RWPE2 (cell line): ENCODE measurements at regions not wholly inside any gene's neighbourhood (a gene's known extent, or its start where the extent isn't known, plus 50 kb on each side); places are given as distances from the start of the nearest gene placed in this dataset.

ENCODE experiments used
- ATAC-seq: fragments of 200-7000 bp; cut with Tn5 transposase; 3 replicates; pipeline ENCODE4 v1.9.1; 2021; ENCODE audit warnings: low read depth
- DNase-seq: peaks from one replicate; pipeline ENCODE4 v3.0.0-alpha.2; 2020; ENCODE audit warnings: low spot score
- H3K27ac ChIP-seq: fragments of 450-650 bp; 2 replicates; pipeline ENCODE4 v1.5.1; 2017; ENCODE audit warnings: mild to moderate bottlenecking; ENCODE audit not compliant: poor library complexity, severe bottlenecking
- H3K27me3 ChIP-seq: fragments of 250-450 bp; sonication (Bioruptor Pico); 2 replicates; pipeline ENCODE4 v1.5.1; 2021; ENCODE audit warnings: mild to moderate bottlenecking, moderate library complexity; ENCODE audit not compliant: insufficient read depth, poor library complexity, severe bottlenecking
- H3K36me3 ChIP-seq: fragments of 250-450 bp; sonication (Bioruptor Pico); 2 replicates; pipeline ENCODE4 v1.5.1; 2020; ENCODE audit warnings: low read depth, mild to moderate bottlenecking, moderate library complexity
- H3K4me1 ChIP-seq: fragments of 250-450 bp; sonication (Bioruptor Pico); 2 replicates; pipeline ENCODE4 v1.5.1; 2021; ENCODE audit warnings: mild to moderate bottlenecking, moderate library complexity; ENCODE audit not compliant: insufficient read depth, poor library complexity, severe bottlenecking
- H3K4me3 ChIP-seq: fragments of 250-450 bp; sonication (Bioruptor Pico); 2 replicates; pipeline ENCODE4 v1.5.1; 2021; ENCODE audit warnings: mild to moderate bottlenecking, moderate library complexity; ENCODE audit not compliant: severe bottlenecking
- H3K9me3 ChIP-seq: fragments of 250-450 bp; sonication (Bioruptor Pico); 2 replicates; pipeline ENCODE4 v1.5.1; 2021; ENCODE audit warnings: mild to moderate bottlenecking, moderate library complexity; ENCODE audit not compliant: severe bottlenecking
- CTCF ChIP-seq: fragments of 450-650 bp; IDR thresholded peaks from one replicate; pipeline ENCODE4 v1.5.1; 2017; ENCODE audit warnings: mild to moderate bottlenecking, moderate library complexity; ENCODE audit not compliant: poor library complexity, severe bottlenecking

DNA sequence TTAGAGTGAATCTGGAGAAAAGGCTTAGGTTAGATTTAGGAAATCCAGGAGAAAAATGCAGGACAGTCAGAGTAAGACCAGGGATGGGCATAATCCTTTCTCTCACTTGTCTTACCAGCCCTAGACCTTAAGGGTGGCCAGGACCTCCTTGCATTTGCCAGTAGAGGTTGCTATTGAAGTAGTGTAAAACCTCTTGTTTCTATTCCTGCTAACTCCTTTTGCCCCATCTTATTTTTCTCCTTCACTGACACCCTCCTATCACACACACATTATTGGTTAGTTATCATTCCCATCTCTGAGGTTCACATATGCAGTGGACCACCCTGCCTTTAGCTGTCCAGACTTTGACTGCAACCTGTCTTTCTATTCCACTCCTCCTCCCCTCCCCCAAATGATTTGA lies 75.0 kb upstream of the MACF1 start:
- Histone ChIP-seq H3K9me3 (no peaks in the 10 kb centered on the region), H3K4me3 (no peak overlapping the region), H3K4me1 (peaks cover 89% of the 10 kb centered on the region), H3K27ac (peak overlapping the region; percentile 95), H3K27me3 (no peaks in the 10 kb centered on the region), H3K36me3 (peaks cover 21% of the 10 kb centered on the region)
- TF ChIP-seq CTCF: peak; percentile 21
- DNase-seq (no peak), ATAC-seq (no peak; the same call in 2 of the 3 replicates)

DNA sequence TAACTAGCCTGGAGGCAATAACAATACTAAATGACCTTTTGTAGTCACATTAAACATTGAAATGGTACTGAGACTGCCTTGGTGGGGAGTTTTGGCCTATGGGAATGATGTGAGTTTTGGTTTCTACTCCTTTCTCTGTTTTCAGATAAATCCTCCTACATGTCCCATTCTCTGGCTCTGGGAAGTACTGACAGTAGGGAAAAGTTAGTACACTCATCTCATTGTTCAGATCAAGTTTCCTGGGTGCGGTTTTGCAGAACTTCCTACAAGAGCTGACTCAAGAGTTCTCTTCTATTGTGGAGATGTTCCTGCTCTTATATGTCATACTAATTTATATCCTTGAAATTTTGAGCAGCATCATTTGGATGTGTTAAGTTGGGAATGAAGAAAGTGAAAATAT lies 74.2 kb upstream of the MACF1 start:
- Histone ChIP-seq H3K27me3 (no peaks in the 10 kb centered on the region), H3K27ac (peak overlapping the region; percentile 95), H3K9me3 (no peaks in the 10 kb centered on the region), H3K4me1 (peaks cover 87% of the 10 kb centered on the region), H3K4me3 (no peak overlapping the region), H3K36me3 (peaks cover 15% of the 10 kb centered on the region; the same call in 1 of the 2 replicates)
- no peak for TF ChIP-seq CTCF
- ATAC-seq (peak; percentile 76), DNase-seq (no peak)

GRCh38 chr1:39131940-39132339 lies 72.6 kb upstream of the MACF1 start:
- TF ChIP-seq CTCF: no peak
- Histone ChIP-seq H3K4me3 (no peak overlapping the region), H3K9me3 (no peaks in the 10 kb centered on the region), H3K27me3 (no peaks in the 10 kb centered on the region), H3K27ac (peak overlapping the region; percentile 95), H3K36me3 (0 out of 2 replicates have a peak, but pooled peaks cover 4% of the 10 kb centered on the region), H3K4me1 (peaks cover 80% of the 10 kb centered on the region)
- DNase-seq: no peak
- ATAC-seq: no peak

DNA sequence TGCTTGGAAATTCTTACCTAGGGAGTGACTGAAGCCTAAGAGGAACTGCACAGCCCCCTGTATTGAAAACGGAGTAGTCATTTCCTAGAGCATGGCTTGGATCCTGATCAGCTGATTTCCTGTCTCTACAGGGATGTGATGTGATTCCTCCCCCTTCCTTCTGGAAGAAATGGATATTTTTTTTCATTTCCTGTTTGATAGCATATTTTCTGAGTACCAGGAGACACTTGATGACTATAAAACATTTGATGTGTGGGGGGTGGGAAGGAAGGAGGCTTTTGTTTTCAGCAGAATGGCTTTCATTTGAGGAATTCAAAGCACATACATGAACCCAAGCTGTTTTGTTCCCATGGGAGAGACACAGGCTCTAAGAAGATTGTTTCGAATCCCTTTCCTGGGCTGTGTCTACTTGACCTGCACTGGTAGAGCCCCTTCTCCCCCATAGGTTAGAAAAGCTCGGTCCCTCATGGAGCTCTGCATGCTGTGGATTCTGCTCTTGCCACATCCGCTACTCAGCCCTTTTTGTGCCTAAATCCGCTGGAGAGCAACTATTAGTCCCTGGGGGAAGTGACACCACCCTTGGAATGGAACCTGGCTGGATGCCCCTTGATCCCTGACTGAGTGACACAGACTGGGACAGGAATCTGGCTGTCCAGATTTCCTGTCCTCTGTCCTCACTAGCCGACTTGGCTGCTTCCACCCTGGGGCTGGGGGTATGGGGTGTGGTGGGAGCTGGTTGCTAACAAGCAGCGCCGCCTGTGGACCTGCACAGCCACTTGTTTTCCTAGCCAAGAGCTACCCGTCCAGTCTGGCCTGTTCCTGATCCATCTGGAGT lies 71.8 kb upstream of the MACF1 start:
- Histone ChIP-seq H3K9me3 (no peaks in the 10 kb centered on the region), H3K4me1 (peaks cover 80% of the 10 kb centered on the region), H3K27ac (peak overlapping the region; percentile 95), H3K4me3 (no peak overlapping the region), H3K36me3 (no peaks in the 10 kb centered on the region), H3K27me3 (no peaks in the 10 kb centered on the region)
- DNase-seq (peak; percentile 75), ATAC-seq (peak; percentile 57)
- TF ChIP-seq CTCF: peak; percentile 45

GRCh38 chr1:39133340-39133684 lies 71.2 kb upstream of the MACF1 start:
- Histone ChIP-seq H3K27me3 (no peaks in the 10 kb centered on the region), H3K9me3 (no peaks in the 10 kb centered on the region), H3K4me3 (no peak overlapping the region), H3K36me3 (no peaks in the 10 kb centered on the region), H3K27ac (peak overlapping the region; percentile 95), H3K4me1 (peaks cover 74% of the 10 kb centered on the region)
- no peak for TF ChIP-seq CTCF
- ATAC-seq: no peak
- no peak for DNase-seq
